NCI-H1105 treated with DMSO at 0.1 percent for 48 hours (cell line): ENCODE measurements at regions not wholly inside any gene's neighbourhood (a gene's known extent, or its start where the extent isn't known, plus 50 kb on each side); places are given as distances from the start of the nearest gene placed in this dataset.
"Not testable (repeated sequence)": the region's sequence is repeated elsewhere in the genome, so short reads cannot be mapped to it uniquely, and the experiment has no call there.

Source experiments
- DNase-seq: peaks from one replicate; lab custom pipeline; 2025; lab: John Stamatoyannopoulos, UW

GRCh38 chr3:23103764-23104163, 99.4 kb upstream of the UBE2E2 start:
- no peak for DNase-seq

- DNase-seq: no peak
Observed at GRCh38 chr3:23105048-23105447, 98.1 kb upstream of the UBE2E2 start.

- DNase-seq: no peak
Observed at GRCh38 chr3:23106666-23107065, 96.5 kb upstream of the UBE2E2 start.

GRCh38 chr3:23107221-23107620, 95.9 kb upstream of the UBE2E2 start:
- no peak for DNase-seq

GRCh38 chr3:23108451-23109057, 94.6 kb upstream of the UBE2E2 start:
- no peak for DNase-seq

- DNase-seq: no peak
Observed at GRCh38 chr3:23111286-23111685, 91.8 kb upstream of the UBE2E2 start.

GRCh38 chr3:23111797-23112196, 91.3 kb upstream of the UBE2E2 start:
- no peak for DNase-seq

- no peak for DNase-seq
Observed at GRCh38 chr3:23112491-23112890, 90.6 kb upstream of the UBE2E2 start.

GRCh38 chr3:23113455-23114171, 89.5 kb upstream of the UBE2E2 start:
- no peak for DNase-seq

GRCh38 chr3:23114432-23114831, 88.7 kb upstream of the UBE2E2 start:
- peak; percentile 32 for DNase-seq

GRCh38 chr3:23115171-23115877, 87.8 kb upstream of the UBE2E2 start:
- no peak for DNase-seq

- no peak for DNase-seq
Observed at GRCh38 chr3:23116081-23116837, 86.9 kb upstream of the UBE2E2 start.

GRCh38 chr3:23117856-23118255, 85.3 kb upstream of the UBE2E2 start:
- no peak for DNase-seq

- no peak for DNase-seq
Observed at GRCh38 chr3:23127196-23127595, 75.9 kb upstream of the UBE2E2 start.

GRCh38 chr3:23128655-23129054, 74.5 kb upstream of the UBE2E2 start:
- no peak for DNase-seq

- no peak for DNase-seq
Observed at GRCh38 chr3:23129117-23129516, 74.0 kb upstream of the UBE2E2 start.

GRCh38 chr3:23129817-23130216, 73.3 kb upstream of the UBE2E2 start:
- DNase-seq: peak; percentile 5

GRCh38 chr3:23130406-23130805, 72.7 kb upstream of the UBE2E2 start:
- no peak for DNase-seq

- DNase-seq: no peak
Observed at GRCh38 chr3:23135026-23135785, 67.9 kb upstream of the UBE2E2 start.

GRCh38 chr3:23136054-23136453, 67.1 kb upstream of the UBE2E2 start:
- no peak for DNase-seq

- not testable (repeated sequence) for DNase-seq
Observed at GRCh38 chr3:23144051-23144450, 59.1 kb upstream of the UBE2E2 start.

GRCh38 chr3:23146163-23146562, 57.0 kb upstream of the UBE2E2 start:
- DNase-seq: no peak
